SK-N-DZ (cell line): ENCODE measurements at regions not wholly inside any gene's neighbourhood (a gene's known extent, or its start where the extent isn't known, plus 50 kb on each side); places are given as distances from the start of the nearest gene placed in this dataset.
"Not testable (repeated sequence)": the region's sequence is repeated elsewhere in the genome, so short reads cannot be mapped to it uniquely, and the experiment has no call there.

Source experiments
- DNase-seq: peaks from one replicate; pipeline ENCODE4 v3.0.0-alpha.2; 2015; ENCODE audit warnings: low spot score
- small RNA-seq, 2 experiments: library from RNA; depleted of rRNA; stranded (forward); fragments of <200 nt; gene quantifications; one replicate each; pipeline ENCODE3, GENCODE V24; 2014

DNA sequence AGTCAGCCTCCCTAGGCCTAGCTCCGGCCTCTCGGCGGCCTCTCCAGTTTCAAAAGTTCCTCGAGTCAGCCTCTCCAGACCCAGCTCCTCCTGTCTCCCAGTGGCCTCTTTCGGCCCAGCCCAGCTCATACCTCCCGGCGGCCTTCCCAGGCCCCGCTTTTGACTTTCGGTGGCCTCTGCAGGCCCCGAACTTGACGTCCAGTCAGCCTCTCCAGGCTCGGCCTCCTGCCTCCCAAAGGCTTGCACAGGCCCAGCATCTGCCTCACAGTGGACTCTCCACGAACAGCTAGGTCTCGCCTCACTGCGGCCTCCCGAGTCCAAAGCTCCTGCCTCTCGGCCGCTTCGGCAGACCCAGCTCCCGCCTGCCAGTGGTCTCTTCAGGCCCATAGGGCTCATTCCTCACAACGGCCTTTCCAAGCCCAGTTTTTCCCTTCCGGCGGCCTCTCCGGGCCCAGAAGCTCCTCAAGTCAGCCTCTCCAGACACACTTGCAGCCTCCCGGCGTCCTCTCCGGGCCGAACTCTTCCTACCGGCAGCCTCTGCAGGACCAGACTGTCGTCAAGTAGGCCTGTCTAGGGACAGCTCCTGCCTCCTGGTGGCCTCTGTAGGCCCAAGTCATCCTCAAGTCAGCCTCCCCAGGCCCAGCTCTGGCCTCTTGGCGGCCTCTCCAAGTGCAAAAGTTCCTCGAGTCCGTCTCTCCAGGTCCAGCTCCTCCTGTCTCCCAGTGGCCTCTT is 249.9 kb upstream of the ZNF722 start:
- DNase-seq = not testable (repeated sequence)

DNA sequence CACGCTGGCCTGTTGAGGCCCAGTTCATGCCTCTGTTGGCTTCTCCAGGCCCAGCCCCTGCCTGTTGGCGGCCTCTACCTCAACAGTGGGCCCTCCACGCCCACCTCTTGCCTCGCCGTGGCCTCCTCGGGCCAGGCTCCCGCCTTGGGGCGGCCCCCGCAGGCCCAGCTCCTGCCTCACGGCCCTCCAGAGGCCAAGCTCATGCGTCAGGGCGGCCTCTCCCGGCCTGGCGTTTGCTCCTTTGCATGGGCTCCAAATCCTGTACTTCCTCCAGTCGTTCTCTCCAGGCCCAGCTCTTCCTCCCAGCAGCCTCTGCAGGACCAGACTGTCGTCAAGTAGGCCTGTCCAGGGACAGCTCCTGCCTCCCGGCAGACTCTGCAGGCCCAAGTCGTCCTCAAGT is 246.2 kb upstream of the ZNF722 start:
- DNase-seq = not testable (repeated sequence)

GRCh38 chr7:63753160-63753559 is 245.5 kb upstream of the ZNF722 start:
- not testable (repeated sequence) for DNase-seq

DNA sequence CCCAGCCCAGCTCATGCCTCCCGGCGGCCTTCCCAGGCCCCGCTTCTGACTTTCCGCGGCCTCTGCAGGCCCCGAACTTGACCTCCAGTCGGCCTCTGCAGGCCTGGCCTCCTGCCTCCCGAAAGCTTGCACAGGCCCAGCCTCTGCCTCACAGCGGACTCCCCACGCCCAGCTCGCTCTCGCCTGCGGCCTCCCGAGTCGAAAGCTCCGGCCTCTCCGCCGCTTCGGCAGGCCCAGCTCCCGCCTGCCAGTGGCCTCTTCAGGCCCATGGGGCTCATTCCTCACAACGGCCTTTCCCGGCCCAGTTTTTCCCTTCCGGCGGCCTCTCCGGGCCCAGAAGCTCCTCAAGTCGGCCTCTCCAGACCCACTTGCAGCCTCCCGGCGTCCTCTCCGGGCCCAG is 238.4 kb upstream of the ZNF722 start:
- not testable (repeated sequence) for DNase-seq

- not testable (repeated sequence) for DNase-seq
Observed at GRCh38 chr7:63765541-63765940, 233.1 kb upstream of the ZNF722 start.

DNA sequence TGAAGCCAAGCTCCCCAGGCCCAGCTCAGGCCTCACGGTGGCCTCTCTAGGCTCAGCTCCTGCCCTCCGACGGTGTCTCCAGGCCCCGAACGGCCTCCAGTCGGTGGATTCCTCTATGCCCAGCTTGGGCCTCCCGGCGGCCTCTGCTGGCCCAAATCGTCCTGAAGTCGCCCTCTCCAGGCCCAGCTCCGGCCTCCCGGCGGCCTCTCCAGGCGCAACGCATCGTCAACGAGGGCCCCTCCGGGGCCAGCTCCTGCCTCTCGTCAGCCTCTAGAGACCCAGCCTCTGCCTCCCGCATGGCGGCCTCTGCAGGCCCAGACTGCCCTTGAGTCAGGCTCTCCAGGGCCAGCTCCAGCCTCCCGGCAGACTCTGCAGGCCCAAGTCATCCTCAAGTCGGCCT is 232.5 kb upstream of the ZNF722 start:
- DNase-seq = not testable (repeated sequence)

DNA sequence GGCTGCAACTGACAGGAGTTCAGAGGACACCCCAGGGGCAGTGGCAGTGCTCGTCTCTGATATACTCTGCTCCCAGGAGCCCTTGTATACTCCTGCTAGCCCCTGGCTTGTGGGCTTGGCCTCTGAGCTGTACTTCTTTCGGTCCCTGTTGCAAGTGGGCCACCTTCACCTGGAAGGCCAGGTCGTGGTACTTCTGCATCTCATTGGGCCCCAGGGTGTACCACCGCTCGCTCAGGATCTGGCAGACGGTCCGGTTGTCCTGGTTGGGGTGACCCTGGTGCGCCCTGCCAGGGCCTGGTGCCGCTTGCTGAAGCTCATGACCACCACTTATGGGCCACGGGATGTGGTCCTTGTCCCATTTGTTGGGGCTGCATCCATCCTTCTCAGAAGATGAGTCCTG is 228.5 kb upstream of the ZNF722 start:
- not testable (repeated sequence) for DNase-seq

DNA sequence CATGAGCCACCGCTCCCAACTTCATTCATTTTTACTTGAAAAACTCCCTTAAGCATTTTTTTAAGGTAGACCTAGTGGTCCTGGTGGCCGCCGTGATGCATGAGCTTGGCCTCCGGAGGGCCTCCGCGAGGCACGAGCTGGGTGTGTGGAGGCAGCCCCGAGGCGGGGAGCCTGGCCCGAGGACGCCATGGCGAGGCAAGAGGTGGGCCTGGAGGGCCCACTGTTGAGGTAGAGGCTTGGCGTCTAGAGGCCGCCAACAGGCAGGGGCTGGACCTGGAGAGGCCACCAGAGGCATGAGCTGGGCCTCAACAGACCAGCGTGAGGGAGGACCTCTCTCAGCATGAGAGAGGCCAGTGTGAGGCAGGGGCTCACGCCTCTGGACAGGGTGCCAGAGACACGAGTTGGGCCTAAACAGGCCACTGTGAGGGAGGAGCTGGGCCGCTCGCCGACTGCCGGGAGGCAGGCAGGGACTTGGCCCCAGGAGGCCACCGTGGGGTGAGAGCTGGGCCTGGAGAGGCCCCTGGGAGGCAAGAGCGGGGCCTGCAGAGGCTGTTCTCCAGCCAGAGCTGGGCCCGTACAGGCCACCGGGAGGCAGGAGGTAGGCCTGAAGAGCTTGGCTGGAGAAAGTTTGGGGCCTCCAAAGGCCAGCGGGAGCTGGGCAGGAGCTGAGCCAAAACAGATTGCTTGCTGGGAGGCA is 227.1 kb upstream of the ZNF722 start:
- not testable (repeated sequence) for DNase-seq

- DNase-seq = peak; percentile 95
Observed at GRCh38 chr7:63789378-63790176, 209.1 kb upstream of the ZNF722 start.

- DNase-seq = peak; percentile 65
Observed at GRCh38 chr7:63790177-63790763, 208.4 kb upstream of the ZNF722 start.

Small RNA genes in the stretch of these regions (small RNA-seq; reads per million reads assigned to genes)
- gene AC079355.2 = 0.09 to 0.13 reads per million in 2 experiments
